ENCODE measurements at regions not wholly inside any gene's neighbourhood (a gene's known extent, or its start where the extent isn't known, plus 50 kb on each side); places are given as distances from the start of the nearest gene placed in this dataset.

GRCh38 chr5:51859624-51860023 is 476.4 kb downstream of the ISL1 start:
- TF ChIP-seq, protein P1, sequence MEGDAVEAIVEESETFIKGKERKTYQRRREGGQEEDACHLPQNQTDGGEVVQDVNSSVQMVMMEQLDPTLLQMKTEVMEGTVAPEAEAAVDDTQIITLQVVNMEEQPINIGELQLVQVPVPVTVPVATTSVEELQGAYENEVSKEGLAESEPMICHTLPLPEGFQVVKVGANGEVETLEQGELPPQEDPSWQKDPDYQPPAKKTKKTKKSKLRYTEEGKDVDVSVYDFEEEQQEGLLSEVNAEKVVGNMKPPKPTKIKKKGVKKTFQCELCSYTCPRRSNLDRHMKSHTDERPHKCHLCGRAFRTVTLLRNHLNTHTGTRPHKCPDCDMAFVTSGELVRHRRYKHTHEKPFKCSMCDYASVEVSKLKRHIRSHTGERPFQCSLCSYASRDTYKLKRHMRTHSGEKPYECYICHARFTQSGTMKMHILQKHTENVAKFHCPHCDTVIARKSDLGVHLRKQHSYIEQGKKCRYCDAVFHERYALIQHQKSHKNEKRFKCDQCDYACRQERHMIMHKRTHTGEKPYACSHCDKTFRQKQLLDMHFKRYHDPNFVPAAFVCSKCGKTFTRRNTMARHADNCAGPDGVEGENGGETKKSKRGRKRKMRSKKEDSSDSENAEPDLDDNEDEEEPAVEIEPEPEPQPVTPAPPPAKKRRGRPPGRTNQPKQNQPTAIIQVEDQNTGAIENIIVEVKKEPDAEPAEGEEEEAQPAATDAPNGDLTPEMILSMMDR (IDR thresholded peaks at IDR 0.05; ENCODE audit: low read length) = no peak
- no peak for TF ChIP-seq EZH2 (optimal IDR thresholded peaks at IDR 0.05; ENCODE audit: low read depth, low read length)

Measured in MM.1S (cell line).